ENCODE measurements at regions not wholly inside any gene's neighbourhood (a gene's known extent, or its start where the extent isn't known, plus 50 kb on each side); places are given as distances from the start of the nearest gene placed in this dataset.

- TF ChIP-seq CTCF (IDR thresholded peaks at IDR 0.05; ENCODE audit: borderline replicate concordance, extremely low read depth, low read length, poor library complexity, severe bottlenecking) = no peak
- no peak for TF ChIP-seq EZH2 (IDR thresholded peaks at IDR 0.05; ENCODE audit: borderline replicate concordance, low read depth, low read length, severe bottlenecking)
These were observed 64.5 kb upstream of the CHRM3 start for GRCh38 chr1:239321877-239322276.

Data from DND-41 (cell line).